PFSK-1 (cell line): ENCODE measurements at regions not wholly inside any gene's neighbourhood (a gene's known extent, or its start where the extent isn't known, plus 50 kb on each side); places are given as distances from the start of the nearest gene placed in this dataset.

Source experiments
- FOXP2 ChIP-seq: optimal IDR thresholded peaks from 2 replicates; pipeline ENCODE3; 2011; ENCODE audit warnings: borderline replicate concordance, control low read depth, inconsistent platforms; ENCODE audit not compliant: insufficient read depth; ENCODE audit errors: extremely low read length, extremely low read depth
- POLR2AphosphoS5 ChIP-seq: IDR thresholded peaks from 2 replicates; pipeline ENCODE4 v1.6.1; 2012; ENCODE audit warnings: low read depth, mild to moderate bottlenecking, control low read depth, low read length, moderate library complexity
- REST ChIP-seq, 2 experiments: IDR thresholded peaks; 2 replicates each; pipeline versions ENCODE4 v1.6.1 to v1.8.0; 2011 to 2012; ENCODE audit warnings: low read depth in 2 of 2, low read length in 2 of 2, control low read depth in 1 of 2, inconsistent platforms in 1 of 2, mild to moderate bottlenecking in 1 of 2, moderate library complexity in 1 of 2; ENCODE audit not compliant: insufficient read depth in 1 of 2
- SIN3A ChIP-seq: IDR thresholded peaks from 2 replicates; pipeline ENCODE4 v1.6.1; 2012; ENCODE audit warnings: mild to moderate bottlenecking, low read length, moderate library complexity, borderline replicate concordance; ENCODE audit not compliant: insufficient read depth
- TAF1 ChIP-seq: IDR thresholded peaks from 2 replicates; pipeline ENCODE4 v1.6.1; 2012; ENCODE audit warnings: low read length, control low read depth, borderline replicate concordance; ENCODE audit not compliant: insufficient read depth

GRCh38 chr6:156589281-156589680, 187.9 kb upstream of the ARID1B start:
- TF ChIP-seq TAF1, result no peak
- no peak for TF ChIP-seq FOXP2
- no peak for TF ChIP-seq SIN3A
- TF ChIP-seq POLR2AphosphoS5, result no peak
- no peak for TF ChIP-seq REST (IDR thresholded peaks at IDR 0.05; ENCODE audit: insufficient read depth in 1 of 2, low read depth in 2 of 2, low read length in 2 of 2)

- TF ChIP-seq SIN3A (no peak), REST (IDR thresholded peaks at IDR 0.05; ENCODE audit: insufficient read depth in 1 of 2, low read depth in 2 of 2, low read length in 2 of 2) (no peak), FOXP2 (no peak), POLR2AphosphoS5 (no peak), TAF1 (no peak)
Observed at GRCh38 chr6:156587751-156588301, 189.4 kb upstream of the ARID1B start.

- no peak for TF ChIP-seq FOXP2
- no peak for TF ChIP-seq REST (IDR thresholded peaks at IDR 0.05; ENCODE audit: insufficient read depth in 1 of 2, low read depth in 2 of 2, low read length in 2 of 2)
- no peak for TF ChIP-seq SIN3A
- TF ChIP-seq POLR2AphosphoS5, result no peak
- TF ChIP-seq TAF1, result no peak
Observed at GRCh38 chr6:156587071-156587470, 190.1 kb upstream of the ARID1B start.

GRCh38 chr6:156585859-156586258, 191.3 kb upstream of the ARID1B start:
- TF ChIP-seq POLR2AphosphoS5 (no peak), TAF1 (no peak), FOXP2 (no peak), SIN3A (no peak), REST (IDR thresholded peaks at IDR 0.05; ENCODE audit: insufficient read depth in 1 of 2, low read depth in 2 of 2, low read length in 2 of 2) (no peak)

- TF ChIP-seq SIN3A (no peak), REST (IDR thresholded peaks at IDR 0.05; ENCODE audit: insufficient read depth in 1 of 2, low read depth in 2 of 2, low read length in 2 of 2) (no peak), FOXP2 (no peak)
Observed at GRCh38 chr6:156583083-156583482, 194.1 kb upstream of the ARID1B start.
